Stimulated activated effector memory CD8-positive, alpha-beta T cell treated with anti-CD3 and anti-CD28 coated beads, Interleukin-12 subunit alpha, Interleukin-12 subunit beta, amount 100 ng/mL, for 72 hours (primary cell): ENCODE measurements at regions not wholly inside any gene's neighbourhood (a gene's known extent, or its start where the extent isn't known, plus 50 kb on each side); places are given as distances from the start of the nearest gene placed in this dataset.

Experiments
- ATAC-seq: fragments of 150-1000 bp; cut with Tn5 transposase; 2 replicates; pipeline ENCODE4 v1.10.0; 2021
- DNase-seq, 2 donors: peaks; one replicate each; pipeline ENCODE4 v3.0.0; 2021 to 2022; ENCODE audit warnings: low spot score in 2 of 2
- H3K27ac Mint-ChIP-seq: one replicate; pipeline ENCODE4 v1.8.0; 2022; ENCODE audit warnings: mild to moderate bottlenecking, mixed read lengths
- H3K36me3 Mint-ChIP-seq: one replicate; pipeline ENCODE4 v1.8.0; 2022; ENCODE audit warnings: mild to moderate bottlenecking, mixed read lengths
- H3K4me1 Mint-ChIP-seq: one replicate; pipeline ENCODE4 v1.8.0; 2022; ENCODE audit warnings: mixed read lengths
- H3K4me3 Mint-ChIP-seq: one replicate; pipeline ENCODE4 v1.8.0; 2022; ENCODE audit warnings: mild to moderate bottlenecking, mixed read lengths
- H3K9me3 Mint-ChIP-seq: one replicate; pipeline ENCODE4 v1.8.0; 2022; ENCODE audit warnings: mixed read lengths

GRCh38 chr5:61631438-61631941 lies 299.4 kb downstream of the ZSWIM6 start:
- Mint-ChIP-seq H3K36me3 (no peaks in the 10 kb centered on the region), H3K9me3 (no peaks in the 10 kb centered on the region), H3K4me1 (no peaks in the 10 kb centered on the region), H3K27ac (no peak overlapping the region), H3K4me3 (no peak overlapping the region)
- no peak for ATAC-seq
- DNase-seq = no peak

DNA sequence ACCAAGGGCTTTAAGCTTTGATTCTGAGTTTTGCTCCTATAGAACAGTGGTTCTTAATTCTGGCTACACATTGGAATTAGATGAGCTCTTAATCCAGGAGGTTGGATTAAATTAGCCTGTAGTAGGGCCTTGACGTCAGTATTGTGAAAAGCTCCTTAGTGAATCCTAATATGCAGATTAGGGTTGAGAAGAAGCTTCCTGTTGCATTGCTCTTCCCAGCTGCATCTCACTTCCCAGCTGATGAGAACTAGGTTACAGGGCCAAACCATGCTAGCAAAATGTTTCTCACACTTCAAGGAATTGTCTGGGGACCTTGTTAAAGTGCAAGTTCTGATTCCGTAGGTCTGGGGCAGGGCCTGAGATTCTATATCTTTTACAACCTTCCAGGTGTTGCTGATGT lies 300.0 kb downstream of the ZSWIM6 start:
- Mint-ChIP-seq H3K36me3 (no peaks in the 10 kb centered on the region), H3K4me1 (no peaks in the 10 kb centered on the region), H3K27ac (no peak overlapping the region), H3K4me3 (no peak overlapping the region), H3K9me3 (no peaks in the 10 kb centered on the region)
- ATAC-seq (no peak), DNase-seq (no peak)

DNA sequence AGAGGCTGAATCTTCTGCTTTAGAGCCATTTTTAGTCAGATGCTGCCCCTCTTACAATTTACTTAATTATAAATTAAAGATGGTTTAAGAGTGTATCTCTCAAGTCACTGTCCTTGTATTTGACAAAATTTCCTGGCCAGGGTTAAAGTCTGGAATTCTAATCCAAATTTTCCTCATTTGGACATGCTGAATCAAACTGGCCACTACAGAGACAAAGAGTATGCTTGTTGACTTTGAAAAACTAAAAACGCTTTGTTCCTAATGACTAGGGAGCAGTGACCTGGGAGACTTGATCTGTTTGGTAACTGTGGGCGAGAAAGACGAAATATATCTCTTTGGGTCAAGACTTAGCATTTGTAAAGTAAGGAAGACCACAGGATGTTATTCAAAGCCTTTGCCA lies 303.2 kb downstream of the ZSWIM6 start:
- H3K4me3 Mint-ChIP-seq = no peak overlapping the region
- H3K36me3 Mint-ChIP-seq = no peaks in the 10 kb centered on the region
- no peak overlapping the region for H3K27ac Mint-ChIP-seq

DNA sequence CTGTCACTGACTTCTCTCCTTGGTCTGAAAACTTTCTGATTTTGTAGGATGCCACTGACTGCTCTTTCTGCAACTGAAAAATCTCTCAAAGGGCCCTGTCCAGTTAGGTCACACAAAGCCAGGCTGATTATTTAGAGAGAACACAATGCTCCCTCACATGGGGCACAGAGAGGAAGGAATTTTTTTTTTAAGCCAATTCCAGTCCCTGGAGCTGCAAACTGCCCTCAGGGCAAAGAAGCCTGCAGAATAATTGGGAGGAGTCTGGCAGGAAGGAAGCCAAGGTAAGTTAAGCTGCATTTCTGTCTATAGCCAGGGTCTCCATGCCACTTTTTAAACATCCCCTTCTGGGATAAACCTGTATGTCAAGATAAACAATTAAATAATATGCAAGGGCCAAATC lies 305.5 kb downstream of the ZSWIM6 start:
- no peaks in the 10 kb centered on the region for H3K36me3 Mint-ChIP-seq
- H3K9me3 Mint-ChIP-seq = no peaks in the 10 kb centered on the region
- DNase-seq (no peak), ATAC-seq (no peak)
- H3K27ac Mint-ChIP-seq = no peak overlapping the region
- no peak overlapping the region for H3K4me3 Mint-ChIP-seq
- H3K4me1 Mint-ChIP-seq = no peaks in the 10 kb centered on the region

More for the DNA sequence above, 303.2 kb downstream of the ZSWIM6 start:
- ATAC-seq (no peak), DNase-seq (no peak)
- Mint-ChIP-seq H3K4me1 (no peaks in the 10 kb centered on the region), H3K9me3 (no peaks in the 10 kb centered on the region)

GRCh38 chr5:61638476-61638875 lies 306.4 kb downstream of the ZSWIM6 start:
- DNase-seq (no peak), ATAC-seq (no peak)
- Mint-ChIP-seq H3K27ac (no peak overlapping the region), H3K4me1 (no peaks in the 10 kb centered on the region), H3K9me3 (no peaks in the 10 kb centered on the region), H3K4me3 (no peak overlapping the region), H3K36me3 (no peaks in the 10 kb centered on the region)

- Mint-ChIP-seq H3K9me3 (no peaks in the 10 kb centered on the region), H3K36me3 (no peaks in the 10 kb centered on the region), H3K27ac (no peak overlapping the region), H3K4me1 (no peaks in the 10 kb centered on the region), H3K4me3 (no peak overlapping the region)
- DNase-seq (no peak), ATAC-seq (no peak)
These were observed 308.3 kb downstream of the ZSWIM6 start for GRCh38 chr5:61640179-61641021.

DNA sequence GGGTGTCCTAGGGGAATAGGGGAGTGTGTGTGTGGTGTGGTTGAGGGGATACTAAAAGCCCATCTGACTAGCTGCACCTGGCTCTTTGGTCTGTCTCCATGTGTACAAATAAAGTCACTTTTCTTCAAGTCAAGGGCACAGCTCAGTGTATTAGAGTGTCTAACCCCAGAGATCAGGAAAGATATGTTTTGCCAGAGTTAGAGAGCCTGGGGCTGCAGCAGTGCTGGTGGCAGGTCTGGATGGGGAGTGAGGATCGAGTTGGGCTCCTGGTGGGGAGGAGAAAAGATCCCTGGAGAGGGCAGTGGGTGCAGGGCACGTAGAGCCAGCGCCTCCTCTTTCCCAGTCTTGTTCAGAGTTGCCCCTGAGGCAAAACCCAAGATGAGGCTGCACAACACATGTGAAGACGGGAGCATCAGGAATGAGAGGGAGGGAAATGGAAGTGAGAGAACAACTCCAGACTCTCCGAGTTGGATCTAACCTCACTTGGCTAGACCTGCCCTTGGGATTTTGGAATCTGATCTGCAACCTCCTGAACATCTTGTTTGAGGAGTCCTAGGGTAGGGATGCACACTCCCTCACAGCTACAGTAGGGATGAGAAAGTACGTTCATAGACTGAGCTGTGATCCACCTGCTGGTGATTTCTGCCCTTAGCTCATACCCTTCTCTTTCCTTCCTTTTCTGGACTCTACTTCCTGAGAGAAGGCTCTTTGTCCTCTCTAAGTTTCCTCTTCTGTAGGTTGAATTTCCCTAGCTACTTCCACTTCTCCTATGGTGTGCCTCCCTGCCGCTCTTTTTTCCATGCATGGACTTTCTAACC lies 309.9 kb downstream of the ZSWIM6 start:
- Mint-ChIP-seq H3K27ac (no peak overlapping the region), H3K36me3 (no peaks in the 10 kb centered on the region), H3K4me3 (no peak overlapping the region), H3K4me1 (no peaks in the 10 kb centered on the region), H3K9me3 (no peaks in the 10 kb centered on the region)
- ATAC-seq (peak; percentile 44), DNase-seq (no peak)

DNA sequence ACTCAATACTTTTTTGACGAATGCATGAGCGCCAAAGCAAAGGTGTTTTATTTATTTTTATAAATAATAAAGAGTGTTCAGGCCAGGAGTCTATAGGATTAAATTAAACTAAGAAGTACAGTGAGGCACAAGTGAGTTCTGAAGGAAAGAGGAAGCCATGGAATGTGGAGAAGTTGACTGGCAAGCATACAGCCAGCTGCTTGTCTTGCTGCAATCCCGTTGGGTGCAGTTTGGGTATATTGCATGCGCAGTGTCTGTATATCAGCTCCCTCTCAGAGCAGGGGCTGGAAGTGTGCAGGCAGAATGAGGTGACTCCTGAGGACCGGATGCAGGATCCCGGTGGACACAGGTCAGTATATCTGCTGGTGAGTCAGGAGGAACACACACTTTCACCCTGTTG lies 315.6 kb downstream of the ZSWIM6 start:
- Mint-ChIP-seq H3K36me3 (no peaks in the 10 kb centered on the region), H3K27ac (no peak overlapping the region), H3K4me3 (no peak overlapping the region), H3K4me1 (no peaks in the 10 kb centered on the region), H3K9me3 (no peaks in the 10 kb centered on the region)
- ATAC-seq = no peak
- no peak for DNase-seq

DNA sequence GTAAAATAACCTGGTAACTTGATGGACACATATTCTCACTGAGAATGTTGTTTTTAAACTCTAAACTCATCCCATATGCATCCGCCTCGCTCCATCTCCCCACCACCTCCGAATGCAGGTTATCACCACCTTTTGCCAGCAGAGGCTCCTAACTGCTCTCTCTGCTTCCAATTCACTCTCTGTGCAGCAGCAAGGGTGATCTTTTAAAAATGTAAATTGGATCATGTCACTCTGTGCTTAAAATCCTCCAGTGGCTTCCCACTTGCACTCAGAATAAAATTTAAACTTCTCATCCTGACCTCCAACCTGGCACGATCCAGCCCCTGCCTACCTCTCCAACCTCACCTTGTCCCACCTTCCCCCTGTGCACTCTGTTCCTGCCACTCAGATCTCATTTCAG lies 317.2 kb downstream of the ZSWIM6 start:
- DNase-seq = no peak
- H3K4me3 Mint-ChIP-seq = no peak overlapping the region
- H3K27ac Mint-ChIP-seq = no peak overlapping the region
- ATAC-seq = no peak
- H3K4me1 Mint-ChIP-seq = no peaks in the 10 kb centered on the region
- no peaks in the 10 kb centered on the region for H3K36me3 Mint-ChIP-seq
- H3K9me3 Mint-ChIP-seq = no peaks in the 10 kb centered on the region

DNA sequence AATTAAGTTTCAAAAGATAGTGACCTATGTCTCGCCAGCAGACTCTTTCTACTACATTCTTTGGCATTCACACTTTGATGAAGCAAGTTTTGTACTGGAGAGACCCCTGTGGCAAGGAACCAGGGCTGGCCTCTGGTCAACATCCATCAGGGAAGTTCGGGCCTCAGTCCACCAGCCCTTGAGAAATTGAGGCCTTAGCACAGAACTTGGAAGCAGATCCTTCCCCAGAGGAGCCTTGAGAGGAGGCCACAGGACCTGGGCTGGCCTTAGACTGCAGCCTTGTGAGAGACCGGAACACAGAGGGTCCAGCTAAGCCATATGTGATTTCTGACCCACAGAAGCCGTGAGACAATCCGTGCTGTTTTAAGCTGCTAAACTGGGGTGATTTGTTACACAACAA lies 317.9 kb downstream of the ZSWIM6 start:
- H3K4me1 Mint-ChIP-seq = no peaks in the 10 kb centered on the region
- no peak overlapping the region for H3K4me3 Mint-ChIP-seq
- ATAC-seq = no peak
- H3K36me3 Mint-ChIP-seq = no peaks in the 10 kb centered on the region
- H3K27ac Mint-ChIP-seq = no peak overlapping the region
- H3K9me3 Mint-ChIP-seq = no peaks in the 10 kb centered on the region
- no peak for DNase-seq

GRCh38 chr5:61650661-61651060 lies 318.6 kb downstream of the ZSWIM6 start:
- no peak overlapping the region for H3K27ac Mint-ChIP-seq
- no peaks in the 10 kb centered on the region for H3K9me3 Mint-ChIP-seq
- no peak for ATAC-seq
- H3K4me1 Mint-ChIP-seq = no peaks in the 10 kb centered on the region
- no peaks in the 10 kb centered on the region for H3K36me3 Mint-ChIP-seq
- no peak overlapping the region for H3K4me3 Mint-ChIP-seq
- DNase-seq = no peak

DNA sequence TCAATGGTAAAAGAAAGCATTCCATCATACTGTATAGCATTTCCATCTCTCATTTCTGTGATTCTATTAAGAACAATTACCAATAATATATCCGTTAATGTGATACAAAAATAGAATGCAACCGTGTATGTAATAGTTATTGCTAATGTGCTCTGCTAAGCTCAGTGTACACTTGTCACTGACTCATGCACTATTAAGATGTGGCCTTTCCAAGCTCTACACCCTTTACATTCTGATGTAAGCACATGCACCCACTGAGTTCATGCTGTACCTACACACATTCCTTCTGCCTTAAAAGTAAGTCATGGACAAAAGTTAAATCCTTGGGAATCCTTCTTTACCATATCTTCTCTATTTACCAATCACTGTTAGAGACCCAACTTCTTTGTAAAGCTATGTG lies 319.1 kb downstream of the ZSWIM6 start:
- ATAC-seq (no peak), DNase-seq (no peak)
- no peaks in the 10 kb centered on the region for H3K4me1 Mint-ChIP-seq
- H3K36me3 Mint-ChIP-seq = no peaks in the 10 kb centered on the region
- no peak overlapping the region for H3K27ac Mint-ChIP-seq
- no peaks in the 10 kb centered on the region for H3K9me3 Mint-ChIP-seq
- H3K4me3 Mint-ChIP-seq = no peak overlapping the region

- no peak overlapping the region for H3K27ac Mint-ChIP-seq
- ATAC-seq = no peak
These were observed 320.9 kb downstream of the ZSWIM6 start for GRCh38 chr5:61652916-61653315.

DNA sequence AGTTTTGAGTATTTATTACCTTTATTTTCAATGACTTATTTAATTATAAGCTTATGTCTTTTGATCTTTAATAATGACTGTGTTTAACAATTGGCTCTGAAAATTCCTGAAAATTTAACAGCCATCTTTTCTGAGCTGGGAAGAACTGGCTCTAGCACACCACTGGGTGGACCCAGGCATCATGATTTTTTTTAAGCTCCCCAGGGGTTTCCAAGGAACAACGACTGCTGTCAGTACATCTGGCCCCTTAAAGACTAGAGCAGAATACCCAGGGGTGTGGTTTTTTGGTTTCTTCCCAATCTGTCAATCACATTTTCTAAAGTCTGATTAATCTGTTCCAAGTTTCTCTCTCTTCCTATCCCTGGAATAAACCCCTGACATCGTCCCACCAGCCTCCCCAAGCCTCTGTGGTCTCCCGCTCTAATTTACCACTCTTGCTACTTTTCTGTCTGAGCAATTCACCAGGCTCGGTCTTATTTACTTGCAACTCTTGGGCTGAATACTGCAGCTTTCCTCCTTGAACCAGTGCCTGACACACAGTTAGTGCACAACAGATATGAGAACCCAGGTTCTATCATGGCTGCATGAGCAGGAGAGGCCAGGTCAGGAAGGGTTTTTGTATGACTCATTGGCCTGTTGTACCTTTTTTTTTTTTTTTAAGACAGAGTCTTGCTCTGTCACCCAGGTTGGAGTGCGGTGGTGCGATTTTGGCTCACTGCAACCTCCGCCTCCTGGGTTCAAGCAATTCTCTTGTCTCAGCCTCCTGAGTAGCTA lies 321.9 kb downstream of the ZSWIM6 start:
- no peaks in the 10 kb centered on the region for H3K36me3 Mint-ChIP-seq
- ATAC-seq (no peak), DNase-seq (no peak)
- H3K27ac Mint-ChIP-seq = no peak overlapping the region
- no peak overlapping the region for H3K4me3 Mint-ChIP-seq
- H3K4me1 Mint-ChIP-seq = peaks cover 5% of the 10 kb centered on the region
- H3K9me3 Mint-ChIP-seq = no peaks in the 10 kb centered on the region

More at GRCh38 chr5:61652916-61653315, 320.9 kb downstream of the ZSWIM6 start:
- Mint-ChIP-seq H3K4me1 (no peaks in the 10 kb centered on the region), H3K4me3 (no peak overlapping the region), H3K9me3 (no peaks in the 10 kb centered on the region), H3K36me3 (no peaks in the 10 kb centered on the region)
- no peak for DNase-seq

DNA sequence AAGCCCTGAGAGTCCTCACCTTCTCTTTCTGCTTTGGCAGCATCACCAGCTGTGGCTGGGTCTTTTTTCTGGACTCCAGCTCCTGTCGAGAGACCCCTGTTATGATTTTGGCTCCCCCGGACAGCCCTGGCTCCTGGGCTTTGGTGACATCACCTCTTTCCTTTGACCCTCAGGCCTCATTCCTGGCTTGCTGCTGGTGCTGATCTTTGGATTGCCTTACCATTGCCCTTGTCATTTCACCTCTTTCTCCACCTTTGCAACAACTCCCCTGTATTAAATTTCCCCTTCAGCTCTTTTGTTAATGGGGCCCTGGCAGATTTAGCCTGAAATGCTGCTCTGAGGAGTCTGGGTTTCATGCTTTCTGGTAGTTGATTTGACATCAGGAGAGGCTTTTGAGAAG lies 322.8 kb downstream of the ZSWIM6 start:
- Mint-ChIP-seq H3K27ac (no peak overlapping the region), H3K9me3 (no peaks in the 10 kb centered on the region), H3K36me3 (no peaks in the 10 kb centered on the region), H3K4me1 (peaks cover 5% of the 10 kb centered on the region), H3K4me3 (no peak overlapping the region)
- ATAC-seq (no peak), DNase-seq (no peak)
